ENCODE measurements at regions not wholly inside any gene's neighbourhood (a gene's known extent, or its start where the extent isn't known, plus 50 kb on each side); places are given as distances from the start of the nearest gene placed in this dataset.

DNA sequence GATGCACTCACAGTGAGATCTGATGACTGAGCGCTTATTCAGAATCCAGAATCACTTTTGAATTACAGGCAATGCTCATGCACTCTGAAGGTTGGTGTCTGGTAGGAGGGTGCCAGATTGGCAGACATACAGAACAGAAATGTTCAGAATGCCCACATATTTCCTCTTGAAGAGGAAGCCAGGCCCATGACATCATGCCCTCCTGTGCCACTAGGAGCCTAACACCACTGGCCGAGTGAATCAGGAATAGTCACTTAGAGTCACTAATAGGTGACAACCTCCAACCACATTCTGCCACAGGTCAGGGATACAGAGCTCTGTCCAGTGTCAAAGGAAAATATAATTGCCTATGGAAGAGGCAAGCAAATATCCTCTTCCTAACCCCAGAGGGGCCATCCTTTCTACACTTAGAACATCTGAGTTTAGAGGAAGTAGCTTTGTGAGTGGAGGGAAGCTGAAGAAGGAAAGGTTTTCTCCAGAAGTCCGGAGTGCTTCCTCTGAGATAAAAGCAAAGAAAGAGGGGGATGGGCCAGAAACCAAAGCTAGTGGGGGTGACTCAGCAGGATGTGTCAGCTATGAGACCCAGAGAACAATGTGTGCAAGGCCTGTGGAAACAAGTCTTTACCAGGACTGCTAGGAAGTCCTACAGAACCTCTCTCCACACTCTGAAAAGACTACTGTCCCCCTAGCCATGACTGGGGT is 838.8 kb downstream of the GRID1 start:
- no peak for ATAC-seq
- H3K27me3 Mint-ChIP-seq (ENCODE audit: low read depth): peaks cover 7% of the 10 kb centered on the region
- H3K4me1 Mint-ChIP-seq: peaks cover 35% of the 10 kb centered on the region
- peaks cover 35% of the 10 kb centered on the region for H3K9me3 Mint-ChIP-seq
- no peak for DNase-seq (ENCODE audit: low spot score)
- TF ChIP-seq STAT6 (CRISPR knock-in tag; conservative IDR thresholded peaks at IDR 0.05; ENCODE audit: low read depth): no peak
- TF ChIP-seq CTCF (IDR thresholded peaks at IDR 0.05): no peak
- TF ChIP-seq NR3C1 (CRISPR knock-in tag; conservative IDR thresholded peaks at IDR 0.05; ENCODE audit: low read depth): no peak
- TF ChIP-seq, protein P1, sequence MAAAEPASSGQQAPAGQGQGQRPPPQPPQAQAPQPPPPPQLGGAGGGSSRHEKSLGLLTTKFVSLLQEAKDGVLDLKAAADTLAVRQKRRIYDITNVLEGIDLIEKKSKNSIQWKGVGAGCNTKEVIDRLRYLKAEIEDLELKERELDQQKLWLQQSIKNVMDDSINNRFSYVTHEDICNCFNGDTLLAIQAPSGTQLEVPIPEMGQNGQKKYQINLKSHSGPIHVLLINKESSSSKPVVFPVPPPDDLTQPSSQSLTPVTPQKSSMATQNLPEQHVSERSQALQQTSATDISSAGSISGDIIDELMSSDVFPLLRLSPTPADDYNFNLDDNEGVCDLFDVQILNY (CRISPR knock-in tag; IDR thresholded peaks at IDR 0.05): no peak
- H3K27ac Mint-ChIP-seq: no peak overlapping the region
- ChIA-PET CTCF (no interaction called here), POLR2A (no interaction called here)
- peaks cover 23% of the 10 kb centered on the region for H3K36me3 Mint-ChIP-seq
- H3K4me3 Mint-ChIP-seq: no peak overlapping the region

DNA sequence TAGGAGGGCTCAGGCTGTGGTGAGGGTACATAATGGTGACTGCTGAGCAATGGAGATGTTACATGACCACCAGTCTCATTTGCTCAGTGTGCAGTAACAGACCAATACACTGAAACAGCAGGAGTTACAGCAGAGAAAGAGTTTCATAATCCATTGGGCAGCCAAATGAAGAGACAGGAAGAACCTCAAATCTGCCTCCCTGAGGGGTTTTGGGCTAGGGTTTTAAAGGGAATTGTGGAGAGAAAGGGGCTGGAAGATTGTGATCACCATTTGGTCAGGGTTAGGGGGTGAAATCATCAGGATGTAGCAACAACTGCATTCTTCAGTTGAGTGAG is 838.3 kb downstream of the GRID1 start:
- ATAC-seq: no peak
- H3K4me3 Mint-ChIP-seq: no peak overlapping the region
- TF ChIP-seq OVOL2 (CRISPR knock-in tag; IDR thresholded peaks at IDR 0.05; ENCODE audit: borderline replicate concordance): no peak
- no peak for TF ChIP-seq ZNF396 (CRISPR knock-in tag; IDR thresholded peaks at IDR 0.05; ENCODE audit: borderline replicate concordance)
- TF ChIP-seq ATF1 (CRISPR knock-in tag; IDR thresholded peaks at IDR 0.05): no peak
- TF ChIP-seq ZNF416 (CRISPR knock-in tag; IDR thresholded peaks at IDR 0.05): no peak
- TF ChIP-seq, protein P2, sequence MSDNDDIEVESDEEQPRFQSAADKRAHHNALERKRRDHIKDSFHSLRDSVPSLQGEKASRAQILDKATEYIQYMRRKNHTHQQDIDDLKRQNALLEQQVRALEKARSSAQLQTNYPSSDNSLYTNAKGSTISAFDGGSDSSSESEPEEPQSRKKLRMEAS (CRISPR knock-in tag; IDR thresholded peaks at IDR 0.05): no peak
- no peak for TF ChIP-seq PREB (CRISPR knock-in tag; IDR thresholded peaks at IDR 0.05; ENCODE audit: borderline replicate concordance)
- ChIA-PET POLR2A (no interaction called here), CTCF (no interaction called here)
- peaks cover 7% of the 10 kb centered on the region for H3K27me3 Mint-ChIP-seq (ENCODE audit: low read depth)
- DNase-seq (ENCODE audit: low spot score): no peak
- H3K9me3 Mint-ChIP-seq: peaks cover 35% of the 10 kb centered on the region
- H3K36me3 Mint-ChIP-seq: peaks cover 23% of the 10 kb centered on the region
- no peak overlapping the region for H3K27ac Mint-ChIP-seq
- peaks cover 39% of the 10 kb centered on the region for H3K4me1 Mint-ChIP-seq

DNA sequence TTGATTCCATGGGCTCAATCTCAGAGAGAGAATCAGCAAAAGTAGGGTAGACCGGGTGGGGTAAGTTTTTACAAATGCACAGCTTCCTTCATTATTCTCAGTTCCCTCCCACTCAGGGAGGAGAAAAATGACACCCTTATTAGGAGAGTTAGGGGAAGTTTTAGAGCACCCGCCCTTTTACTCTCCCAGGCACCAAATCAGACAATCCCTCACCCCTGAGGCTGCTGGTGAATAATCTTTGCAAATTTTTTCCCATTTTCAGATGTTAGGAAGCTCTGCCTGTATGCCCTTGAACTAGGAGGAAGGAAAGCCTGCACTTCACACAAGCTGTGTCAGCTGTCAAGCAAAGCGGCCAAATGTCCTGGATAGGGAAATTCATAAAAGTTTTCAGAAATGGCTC is 834.9 kb downstream of the GRID1 start:
- CTCF ChIA-PET: no interaction called here
- TF ChIP-seq ZNF317 (CRISPR knock-in tag; IDR thresholded peaks at IDR 0.05; ENCODE audit: borderline replicate concordance, low read depth) (no peak), HMGA2 (CRISPR knock-in tag; IDR thresholded peaks at IDR 0.05) (no peak), ATF6 (CRISPR knock-in tag; IDR thresholded peaks at IDR 0.05) (no peak), STAT6 (CRISPR knock-in tag; conservative IDR thresholded peaks at IDR 0.05; ENCODE audit: low read depth) (no peak), GABPB1 (CRISPR knock-in tag; IDR thresholded peaks at IDR 0.05) (no peak)
- TF ChIP-seq, protein P3, sequence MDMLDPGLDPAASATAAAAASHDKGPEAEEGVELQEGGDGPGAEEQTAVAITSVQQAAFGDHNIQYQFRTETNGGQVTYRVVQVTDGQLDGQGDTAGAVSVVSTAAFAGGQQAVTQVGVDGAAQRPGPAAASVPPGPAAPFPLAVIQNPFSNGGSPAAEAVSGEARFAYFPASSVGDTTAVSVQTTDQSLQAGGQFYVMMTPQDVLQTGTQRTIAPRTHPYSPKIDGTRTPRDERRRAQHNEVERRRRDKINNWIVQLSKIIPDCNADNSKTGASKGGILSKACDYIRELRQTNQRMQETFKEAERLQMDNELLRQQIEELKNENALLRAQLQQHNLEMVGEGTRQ (CRISPR knock-in tag; IDR thresholded peaks at IDR 0.05): no peak
- POLR2A ChIA-PET: no interaction called here
- no peak overlapping the region for H3K4me3 Mint-ChIP-seq
- no peak for DNase-seq (ENCODE audit: low spot score)
- H3K4me1 Mint-ChIP-seq: peaks cover 39% of the 10 kb centered on the region
- H3K9me3 Mint-ChIP-seq: peaks cover 26% of the 10 kb centered on the region
- peaks cover 3% of the 10 kb centered on the region; the same call in 1 of the 2 replicates for H3K27me3 Mint-ChIP-seq (ENCODE audit: low read depth)
- peaks cover 23% of the 10 kb centered on the region for H3K36me3 Mint-ChIP-seq
- no peak overlapping the region for H3K27ac Mint-ChIP-seq
- ATAC-seq: no peak

Data from WTC11 (cell line).